IMR-90 (cell line): ENCODE measurements at regions not wholly inside any gene's neighbourhood (a gene's known extent, or its start where the extent isn't known, plus 50 kb on each side); places are given as distances from the start of the nearest gene placed in this dataset.

ENCODE experiments used
- ATAC-seq: fragments of 200-7000 bp; cut with Tn5 transposase; 2 replicates; pipeline ENCODE4 v1.9.1; 2020; ENCODE audit warnings: low read depth, mild to moderate bottlenecking, moderate library complexity
- BruUV-seq: library from RNA; stranded (reverse); fragments of 400-500 nt; replicated peaks from 2 replicates; lab custom pipeline; 2021; lab: Mats Ljungman, UMichigan
- CTCF ChIA-PET: fragments of 300-600 bp; formaldehyde crosslinking; extraction: SDS; loops from one replicate; lab custom pipeline; 2021; ENCODE audit warnings: antibody characterized with exemption; lab: Yijun Ruan, JAX
- POLR2A ChIA-PET: fragments of 300-600 bp; sonication (Branson Sonifier 250); formaldehyde crosslinking; loops from one replicate; lab custom pipeline; 2022; ENCODE audit warnings: antibody characterized with exemption; ENCODE audit not compliant: unreplicated experiment; lab: Charles Lee
- DNase-seq: peaks from one replicate; pipeline ENCODE4 v3.0.0; 2013
- H2AFZ ChIP-seq: replicated peaks from 2 replicates; pipeline ENCODE3; 2013; ENCODE audit warnings: low read length, mild to moderate bottlenecking; ENCODE audit not compliant: poor library complexity
- H2AK5ac ChIP-seq: 2 replicates; pipeline ENCODE4 v1.6.1; 2013; ENCODE audit warnings: low read depth, low read length, inconsistent platforms
- H2AK9ac ChIP-seq: replicated peaks from 2 replicates; pipeline ENCODE3; 2013; ENCODE audit warnings: mild to moderate bottlenecking, low read depth, low read length, moderate library complexity; ENCODE audit not compliant: poor library complexity
- H2BK120ac ChIP-seq: 2 replicates; pipeline ENCODE4 v1.6.1; 2013; ENCODE audit warnings: low read depth, low read length, inconsistent platforms
- H2BK15ac ChIP-seq: 3 replicates; pipeline ENCODE4 v1.6.1; 2013; ENCODE audit warnings: low read depth, low read length, inconsistent platforms
- H2BK20ac ChIP-seq: 2 replicates; pipeline ENCODE4 v1.6.1; 2013; ENCODE audit warnings: low read depth, mild to moderate bottlenecking, inconsistent platforms, low read length, moderate library complexity
- H2BK5ac ChIP-seq: 2 replicates; pipeline ENCODE4 v1.6.1; 2013; ENCODE audit warnings: mild to moderate bottlenecking, low read depth, low read length, inconsistent platforms; ENCODE audit not compliant: poor library complexity, severe bottlenecking
- H3K14ac ChIP-seq: replicated peaks from 2 replicates; pipeline ENCODE4 v1.6.1; 2013; ENCODE audit warnings: low read depth, low read length, inconsistent platforms
- H3K18ac ChIP-seq: 2 replicates; pipeline ENCODE4 v1.6.1; 2013; ENCODE audit warnings: low read depth, low read length, control low read depth
- H3K23ac ChIP-seq: 2 replicates; pipeline ENCODE4 v1.6.1; 2013; ENCODE audit warnings: low read depth, low read length, inconsistent platforms
- H3K27ac ChIP-seq: 2 replicates; pipeline ENCODE4 v1.5.1; 2013; ENCODE audit warnings: mild to moderate bottlenecking, control low read depth, low read length; ENCODE audit not compliant: insufficient read depth
- H3K27me3 ChIP-seq: 2 replicates; pipeline ENCODE4 v1.6.1; 2013; ENCODE audit warnings: low read length; ENCODE audit not compliant: control insufficient read depth, insufficient read depth
- H3K36me3 ChIP-seq: 2 replicates; pipeline ENCODE4 v1.6.1; 2013; ENCODE audit warnings: low read length, mixed read lengths; ENCODE audit not compliant: control insufficient read depth, insufficient read depth
- H3K4ac ChIP-seq: 2 replicates; pipeline ENCODE4 v1.6.1; 2013; ENCODE audit warnings: low read depth, low read length, inconsistent platforms
- H3K4me1 ChIP-seq: 2 replicates; pipeline ENCODE4 v1.6.1; 2013; ENCODE audit warnings: low read length, mixed read lengths; ENCODE audit not compliant: control insufficient read depth, insufficient read depth
- H3K4me2 ChIP-seq: 2 replicates; pipeline ENCODE4 v1.6.1; 2013; ENCODE audit warnings: low read depth, mild to moderate bottlenecking, control low read depth, low read length, moderate library complexity
- H3K4me3 ChIP-seq: 2 replicates; pipeline ENCODE4 v1.5.1; 2013; ENCODE audit warnings: low read depth, mild to moderate bottlenecking, control low read depth, low read length, moderate library complexity; ENCODE audit not compliant: insufficient read depth
- H3K56ac ChIP-seq: 2 replicates; pipeline ENCODE4 v1.6.1; 2013; ENCODE audit warnings: low read length, inconsistent platforms; ENCODE audit not compliant: insufficient read depth; ENCODE audit errors: extremely low read depth
- H3K79me1 ChIP-seq, 2 experiments: 2 replicates each; pipeline ENCODE4 v1.6.1; 2013; ENCODE audit warnings: low read length in 2 of 2, inconsistent platforms in 1 of 2, low read depth in 1 of 2
- H3K9ac ChIP-seq: 2 replicates; pipeline ENCODE4 v1.6.1; 2013; ENCODE audit warnings: low read depth, low read length, control low read depth
- H3K9me1 ChIP-seq: 2 replicates; pipeline ENCODE4 v1.6.1; 2013; ENCODE audit warnings: low read length, inconsistent platforms; ENCODE audit not compliant: insufficient read depth
- H3K9me3 ChIP-seq: 2 replicates; pipeline ENCODE4 v1.6.1; 2013; ENCODE audit warnings: low read length; ENCODE audit not compliant: control insufficient read depth, insufficient read depth
- H4K20me1 ChIP-seq: 2 replicates; pipeline ENCODE4 v1.6.1; 2013; ENCODE audit warnings: low read length, inconsistent platforms; ENCODE audit not compliant: insufficient read depth
- H4K5ac ChIP-seq: 2 replicates; pipeline ENCODE4 v1.6.1; 2013; ENCODE audit warnings: mild to moderate bottlenecking, low read depth, low read length, control low read depth
- H4K8ac ChIP-seq, 2 experiments: 2 replicates each; pipeline ENCODE4 v1.6.1; 2013; ENCODE audit warnings: low read depth in 2 of 2, low read length in 2 of 2, control low read depth in 1 of 2, inconsistent platforms in 1 of 2
- H4K91ac ChIP-seq: 2 replicates; pipeline ENCODE4 v1.6.1; 2013; ENCODE audit warnings: low read depth, low read length, inconsistent platforms; ENCODE audit not compliant: insufficient read depth
- BHLHE40 ChIP-seq: fragments of 150-350 bp; IDR thresholded peaks from 2 replicates; pipeline ENCODE4 v1.6.1; 2016; ENCODE audit warnings: mild to moderate bottlenecking, low read depth, low read length
- CEBPB ChIP-seq: IDR thresholded peaks from 2 replicates; pipeline ENCODE4 v1.6.1; 2012; ENCODE audit warnings: low read depth, low read length, improper control_type of control experiment
- CHD1 ChIP-seq: IDR thresholded peaks from 2 replicates; pipeline ENCODE4 v1.6.1; 2012; ENCODE audit warnings: low read depth, low read length, improper control_type of control experiment
- ELK1 ChIP-seq: fragments of 150-350 bp; IDR thresholded peaks from 2 replicates; pipeline ENCODE4 v1.6.1; 2016; ENCODE audit warnings: low read depth, mild to moderate bottlenecking, low read length, moderate library complexity, borderline replicate concordance
- FOS ChIP-seq: fragments of 150-350 bp; IDR thresholded peaks from 2 replicates; pipeline ENCODE4 v1.6.1; 2016; ENCODE audit warnings: low read depth, low read length
- MAFK ChIP-seq: IDR thresholded peaks from 2 replicates; pipeline ENCODE4 v1.6.1; 2012; ENCODE audit warnings: low read depth, low read length, improper control_type of control experiment
- MAZ ChIP-seq: IDR thresholded peaks from 2 replicates; pipeline ENCODE4 v1.6.1; 2012; ENCODE audit warnings: low read depth, mild to moderate bottlenecking, low read length, improper control_type of control experiment, moderate library complexity, borderline replicate concordance
- MXI1 ChIP-seq: IDR thresholded peaks from 2 replicates; pipeline ENCODE4 v1.6.1; 2012; ENCODE audit warnings: low read depth, mild to moderate bottlenecking, low read length, moderate library complexity, borderline replicate concordance
- NFE2L2 ChIP-seq: fragments of 150-350 bp; IDR thresholded peaks from 2 replicates; pipeline ENCODE4 v1.6.1; 2016; ENCODE audit warnings: low read depth, mild to moderate bottlenecking, low read length
- POLR2A ChIP-seq: IDR thresholded peaks from 2 replicates; pipeline ENCODE4 v1.6.1; 2012; ENCODE audit warnings: mild to moderate bottlenecking, low read depth, low read length
- RAD21 ChIP-seq: IDR thresholded peaks from 2 replicates; pipeline ENCODE4 v1.6.1; 2012; ENCODE audit warnings: low read length, improper control_type of control experiment
- RCOR1 ChIP-seq: IDR thresholded peaks from 2 replicates; pipeline ENCODE4 v1.6.1; 2012; ENCODE audit warnings: mild to moderate bottlenecking, low read length, improper control_type of control experiment; ENCODE audit not compliant: insufficient replicate concordance
- RFX5 ChIP-seq: IDR thresholded peaks from 2 replicates; pipeline ENCODE4 v1.8.0; 2012; ENCODE audit warnings: low read depth, mild to moderate bottlenecking, low read length, moderate library complexity
- SMC3 ChIP-seq: fragments of 150-350 bp; IDR thresholded peaks from 2 replicates; pipeline ENCODE4 v1.6.1; 2016; ENCODE audit warnings: low read depth, mild to moderate bottlenecking, antibody characterized with exemption, low read length, moderate library complexity
- WGBS, 2 experiments: methylation state at CpG; one replicate each; pipeline versions ENCODE4 v1.1.5 to v1.1.7; 2013; ENCODE audit warnings: missing lambda C conversion rate in 2 of 2; ENCODE audit not compliant: insufficient read length in 1 of 2; ENCODE audit errors: extremely low coverage in 2 of 2; 5-methylcytosine and 5-hydroxymethylcytosine counted together
- dilution Hi-C: fragments of 300-500 bp; cut with HindIII; formaldehyde crosslinking; loops from one replicate; pipeline ENCODE4 v1.14.3; 2018; ENCODE audit warnings: low sequenced_read_pairs; ENCODE audit not compliant: unreplicated experiment
- in situ Hi-C: fragments of 300-500 bp; cut with MboI; formaldehyde crosslinking; loops from 3 replicates; pipeline ENCODE4 v1.14.3; 2019; ENCODE audit warnings: low sequenced_read_pairs, inconsistent platforms, mixed read lengths
- intact Hi-C: fragments of 100-400 bp; cut with micrococcal nuclease; formaldehyde crosslinking; loops from 2 replicates; pipeline ENCODE4 v1.10.0; 2022
- TF ChIP-seq, protein P1 (sequence below): fragments of 150-350 bp; IDR thresholded peaks from 2 replicates; pipeline ENCODE4 v1.6.1; 2017; ENCODE audit warnings: mild to moderate bottlenecking, antibody characterized with exemption, low read length, low read depth
- TF ChIP-seq, protein P2 (sequence below): conservative IDR thresholded peaks from 2 replicates; pipeline ENCODE4 v1.5.1; 2012; ENCODE audit warnings: mild to moderate bottlenecking, low read depth, low read length, improper control_type of control experiment

GRCh38 chr5:84518370-84518769 is 133.7 kb upstream of the EDIL3 start:
- Histone ChIP-seq H4K8ac (no peak overlapping the region), H2BK5ac (no peak overlapping the region), H3K4me3 (no peak overlapping the region), H3K79me1 (no peaks in the 10 kb centered on the region), H3K14ac (no peak overlapping the region), H2BK120ac (no peak overlapping the region), H3K36me3 (no peaks in the 10 kb centered on the region), H3K4me2 (no peak overlapping the region), H3K9me1 (no peaks in the 10 kb centered on the region), H3K56ac (no peak overlapping the region), H2AK9ac (no peak overlapping the region), H3K27ac (no peak overlapping the region), H3K4me1 (no peaks in the 10 kb centered on the region), H4K91ac (no peak overlapping the region), H4K5ac (no peak overlapping the region), H4K20me1 (no peaks in the 10 kb centered on the region), H3K4ac (no peak overlapping the region), H3K27me3 (no peaks in the 10 kb centered on the region), H3K9me3 (no peaks in the 10 kb centered on the region), H2AFZ (no peak overlapping the region), H3K9ac (no peak overlapping the region), H2BK20ac (no peak overlapping the region), H2AK5ac (no peak overlapping the region), H2BK15ac (no peak overlapping the region), H3K23ac (no peak overlapping the region), H3K18ac (no peak overlapping the region)
- no TSS peak for BruUV-seq
- POLR2A ChIA-PET: no interaction called here
- DNase-seq (no peak), ATAC-seq (no peak)
- CTCF ChIA-PET: no interaction called here
- dilution Hi-C loops: no loop called here
- WGBS, 2 experiments: 96% methylated on average over 4 of the region's 4 CpGs; no CpG with 5 or more reads in 1 of the 2 experiments
- TF ChIP-seq BHLHE40 (no peak), SMC3 (no peak), CHD1 (no peak), POLR2A (no peak), RFX5 (no peak), RCOR1 (no peak), FOS (no peak), RAD21 (no peak), CEBPB (no peak), MAFK (no peak), NFE2L2 (no peak), ELK1 (no peak), MAZ (no peak), MXI1 (no peak)
- TF ChIP-seq, protein P1, sequence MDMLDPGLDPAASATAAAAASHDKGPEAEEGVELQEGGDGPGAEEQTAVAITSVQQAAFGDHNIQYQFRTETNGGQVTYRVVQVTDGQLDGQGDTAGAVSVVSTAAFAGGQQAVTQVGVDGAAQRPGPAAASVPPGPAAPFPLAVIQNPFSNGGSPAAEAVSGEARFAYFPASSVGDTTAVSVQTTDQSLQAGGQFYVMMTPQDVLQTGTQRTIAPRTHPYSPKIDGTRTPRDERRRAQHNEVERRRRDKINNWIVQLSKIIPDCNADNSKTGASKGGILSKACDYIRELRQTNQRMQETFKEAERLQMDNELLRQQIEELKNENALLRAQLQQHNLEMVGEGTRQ: no peak
- TF ChIP-seq, protein P2, sequence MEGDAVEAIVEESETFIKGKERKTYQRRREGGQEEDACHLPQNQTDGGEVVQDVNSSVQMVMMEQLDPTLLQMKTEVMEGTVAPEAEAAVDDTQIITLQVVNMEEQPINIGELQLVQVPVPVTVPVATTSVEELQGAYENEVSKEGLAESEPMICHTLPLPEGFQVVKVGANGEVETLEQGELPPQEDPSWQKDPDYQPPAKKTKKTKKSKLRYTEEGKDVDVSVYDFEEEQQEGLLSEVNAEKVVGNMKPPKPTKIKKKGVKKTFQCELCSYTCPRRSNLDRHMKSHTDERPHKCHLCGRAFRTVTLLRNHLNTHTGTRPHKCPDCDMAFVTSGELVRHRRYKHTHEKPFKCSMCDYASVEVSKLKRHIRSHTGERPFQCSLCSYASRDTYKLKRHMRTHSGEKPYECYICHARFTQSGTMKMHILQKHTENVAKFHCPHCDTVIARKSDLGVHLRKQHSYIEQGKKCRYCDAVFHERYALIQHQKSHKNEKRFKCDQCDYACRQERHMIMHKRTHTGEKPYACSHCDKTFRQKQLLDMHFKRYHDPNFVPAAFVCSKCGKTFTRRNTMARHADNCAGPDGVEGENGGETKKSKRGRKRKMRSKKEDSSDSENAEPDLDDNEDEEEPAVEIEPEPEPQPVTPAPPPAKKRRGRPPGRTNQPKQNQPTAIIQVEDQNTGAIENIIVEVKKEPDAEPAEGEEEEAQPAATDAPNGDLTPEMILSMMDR: no peak
- in situ Hi-C loops: no loop called here
- intact Hi-C loops: no loop called here
